GM12891 (cell line): ENCODE measurements at regions not wholly inside any gene's neighbourhood (a gene's known extent, or its start where the extent isn't known, plus 50 kb on each side); places are given as distances from the start of the nearest gene placed in this dataset.

Experiments
- PAX5 ChIP-seq: IDR thresholded peaks from 2 replicates; pipeline ENCODE4 v1.6.1; 2011; ENCODE audit warnings: low read length, moderate library complexity, mild to moderate bottlenecking; ENCODE audit not compliant: insufficient read depth, severe bottlenecking
- POLR2A ChIP-seq: IDR thresholded peaks from 2 replicates; pipeline ENCODE4 v1.6.1; 2011; ENCODE audit warnings: low read depth, low read length, control low read depth
- POLR2AphosphoS5 ChIP-seq: IDR thresholded peaks from 2 replicates; pipeline ENCODE4 v1.6.1; 2011; ENCODE audit warnings: low read depth, low read length, control low read depth
- TAF1 ChIP-seq: IDR thresholded peaks from 2 replicates; pipeline ENCODE4 v1.6.1; 2011; ENCODE audit warnings: low read depth, low read length, control low read depth

GRCh38 chr2:58871469-58872142 lies 630.5 kb upstream of the FANCL start:
- no peak for TF ChIP-seq POLR2AphosphoS5
- TF ChIP-seq POLR2A, result no peak
- no peak for TF ChIP-seq TAF1
- TF ChIP-seq PAX5, result no peak
